ENCODE measurements at regions not wholly inside any gene's neighbourhood (a gene's known extent, or its start where the extent isn't known, plus 50 kb on each side); places are given as distances from the start of the nearest gene placed in this dataset.

DNA sequence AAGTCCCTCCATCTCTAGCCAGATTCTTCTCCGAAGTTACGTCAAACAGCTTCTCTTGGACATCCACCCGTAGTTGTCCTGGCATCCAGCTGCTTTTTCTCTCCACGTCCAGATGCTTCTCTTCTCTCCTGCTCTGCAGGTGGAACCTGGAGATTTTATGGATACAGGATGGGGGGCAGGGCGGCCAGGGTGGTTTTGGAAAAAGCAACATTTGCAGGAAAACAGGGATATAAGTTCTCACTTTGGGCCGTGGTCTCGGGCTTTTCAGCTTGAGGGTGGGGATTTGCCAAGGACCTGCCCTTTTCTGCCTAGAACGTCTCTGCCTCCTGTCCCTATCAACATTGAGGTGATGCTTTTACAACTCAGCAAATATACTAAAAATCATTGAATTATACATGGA is 1941.6 kb upstream of the C9orf72 start:
- no peak for TF ChIP-seq CTCF (optimal IDR thresholded peaks at IDR 0.05 in 1 of 3, IDR thresholded peaks at IDR 0.05 in 1 of 3, conservative IDR thresholded peaks at IDR 0.05 in 1 of 3; ENCODE audit: extremely low read depth in 1 of 3, insufficient read depth in 2 of 3, low read length in 3 of 3)
- TF ChIP-seq EZH2 (IDR thresholded peaks at IDR 0.05; ENCODE audit: low read length): no peak

Measured in keratinocyte (primary cell).